ENCODE measurements at regions not wholly inside any gene's neighbourhood (a gene's known extent, or its start where the extent isn't known, plus 50 kb on each side); places are given as distances from the start of the nearest gene placed in this dataset.

- H3K4me3 ChIP-seq, result no peak overlapping the region
- H3K36me3 ChIP-seq, result no peaks in the 10 kb centered on the region
- no peak overlapping the region for H3K27ac ChIP-seq
- H3K27me3 ChIP-seq (replicated peaks), result no peaks in the 10 kb centered on the region
- H3K9me3 ChIP-seq (replicated peaks), result no peaks in the 10 kb centered on the region
- H3K4me1 ChIP-seq (replicated peaks), result peaks cover 8% of the 10 kb centered on the region
- DNase-seq (ENCODE audit: low read depth in 1 of 2, low spot score in 2 of 2), result no peak
Observed at GRCh38 chr1:219381396-219381795, 207.7 kb downstream of the LYPLAL1 start.

DNA sequence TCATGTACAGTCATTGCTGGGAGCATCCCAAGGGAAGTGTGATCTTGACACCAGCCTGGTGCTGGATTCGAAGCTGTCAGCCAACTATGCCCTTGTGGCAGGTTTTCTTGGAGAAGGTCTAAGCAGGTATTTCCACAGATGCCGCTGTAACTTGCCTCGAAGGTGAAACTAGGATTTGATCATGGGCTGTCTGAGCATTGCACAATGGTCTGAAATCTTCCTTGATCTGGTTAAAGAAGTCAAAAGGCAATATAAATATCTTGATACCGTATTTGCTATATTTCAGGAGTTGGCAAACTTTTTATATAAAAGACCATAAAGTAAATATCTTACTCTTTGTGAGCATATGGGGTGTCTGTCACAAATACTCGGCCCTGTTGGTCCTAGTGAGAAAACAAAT is 206.8 kb downstream of the LYPLAL1 start:
- Histone ChIP-seq H3K4me3 (no peak overlapping the region), H3K4me1 (replicated peaks) (peaks cover 8% of the 10 kb centered on the region), H3K36me3 (no peaks in the 10 kb centered on the region), H3K27me3 (replicated peaks) (no peaks in the 10 kb centered on the region), H3K27ac (no peak overlapping the region), H3K9me3 (replicated peaks) (no peaks in the 10 kb centered on the region)
- no peak for DNase-seq (ENCODE audit: low read depth in 1 of 2, low spot score in 2 of 2)

- no peaks in the 10 kb centered on the region for H3K9me3 ChIP-seq (replicated peaks)
- no peaks in the 10 kb centered on the region for H3K27me3 ChIP-seq (replicated peaks)
- no peak for DNase-seq (ENCODE audit: low read depth in 1 of 2, low spot score in 2 of 2)
- no peak overlapping the region for H3K27ac ChIP-seq
- no peaks in the 10 kb centered on the region for H3K36me3 ChIP-seq
- no peak overlapping the region for H3K4me3 ChIP-seq
- peaks cover 8% of the 10 kb centered on the region for H3K4me1 ChIP-seq (replicated peaks)
Observed at GRCh38 chr1:219379691-219380090, 206.0 kb downstream of the LYPLAL1 start.

- Histone ChIP-seq H3K27me3 (replicated peaks) (no peaks in the 10 kb centered on the region), H3K27ac (no peak overlapping the region), H3K4me3 (no peak overlapping the region), H3K36me3 (no peaks in the 10 kb centered on the region), H3K4me1 (replicated peaks) (no peaks in the 10 kb centered on the region), H3K9me3 (replicated peaks) (no peaks in the 10 kb centered on the region)
- DNase-seq (ENCODE audit: low read depth in 1 of 2, low spot score in 2 of 2), result no peak
Observed at GRCh38 chr1:219374636-219375035, 201.0 kb downstream of the LYPLAL1 start.

- Histone ChIP-seq H3K4me3 (no peak overlapping the region), H3K27ac (no peak overlapping the region), H3K4me1 (replicated peaks) (no peaks in the 10 kb centered on the region), H3K9me3 (replicated peaks) (no peaks in the 10 kb centered on the region), H3K27me3 (replicated peaks) (no peaks in the 10 kb centered on the region), H3K36me3 (no peaks in the 10 kb centered on the region)
- DNase-seq (ENCODE audit: low read depth in 1 of 2, low spot score in 2 of 2), result no peak
Observed at GRCh38 chr1:219374046-219374566, 200.4 kb downstream of the LYPLAL1 start.

DNA sequence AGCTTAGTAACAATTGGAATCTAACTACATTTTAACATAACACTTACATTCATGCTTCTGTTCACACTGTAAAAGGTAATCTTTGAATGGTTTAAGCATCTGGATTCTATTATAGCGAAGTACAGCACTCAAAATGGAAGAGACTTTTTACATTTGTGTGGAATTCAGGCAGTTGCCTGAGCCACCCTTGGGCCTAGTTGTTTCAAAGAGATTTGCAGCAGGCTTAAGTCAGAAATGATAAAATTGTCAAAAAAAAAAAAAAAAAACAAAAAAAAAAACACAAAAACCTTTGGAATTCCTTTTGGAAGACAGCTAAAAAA is 199.9 kb downstream of the LYPLAL1 start:
- Histone ChIP-seq H3K36me3 (no peaks in the 10 kb centered on the region), H3K27ac (no peak overlapping the region), H3K27me3 (replicated peaks) (no peaks in the 10 kb centered on the region), H3K4me1 (replicated peaks) (no peaks in the 10 kb centered on the region), H3K4me3 (no peak overlapping the region), H3K9me3 (replicated peaks) (no peaks in the 10 kb centered on the region)
- no peak for DNase-seq (ENCODE audit: low read depth in 1 of 2, low spot score in 2 of 2)

DNA sequence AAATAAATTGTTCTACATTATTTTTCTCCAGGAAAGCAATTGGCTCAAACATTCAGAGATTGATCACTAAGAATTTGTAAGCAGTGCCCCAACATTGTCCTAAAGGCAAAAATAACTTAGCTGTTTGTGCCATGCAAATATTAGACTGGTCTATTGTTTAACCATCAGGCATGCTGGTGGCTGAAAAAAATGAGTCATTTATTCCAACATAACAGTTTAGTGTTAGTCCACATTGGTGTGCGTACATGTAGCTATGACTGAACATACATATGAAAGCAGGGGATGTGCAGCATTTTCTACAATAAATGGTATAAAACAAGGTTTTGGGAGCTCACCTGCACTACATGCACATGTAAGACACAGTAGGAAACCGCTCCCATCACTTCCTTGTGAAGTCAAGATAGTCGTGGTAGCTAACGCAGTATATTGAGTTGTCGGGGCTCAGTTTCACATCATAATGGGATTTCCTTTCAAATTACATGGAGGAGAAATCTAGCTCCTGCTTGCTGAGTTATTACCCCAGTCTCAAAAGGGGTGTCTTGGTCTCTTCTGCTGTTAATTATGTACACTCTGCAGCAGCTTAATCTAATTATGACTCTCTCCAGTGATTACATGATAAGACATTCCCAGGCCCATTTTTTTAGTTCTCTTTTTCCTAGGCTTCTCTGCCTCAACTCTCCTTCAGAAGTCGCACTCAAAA is 199.4 kb downstream of the LYPLAL1 start:
- Histone ChIP-seq H3K27me3 (replicated peaks) (no peaks in the 10 kb centered on the region), H3K27ac (no peak overlapping the region), H3K4me3 (no peak overlapping the region), H3K36me3 (no peaks in the 10 kb centered on the region), H3K4me1 (replicated peaks) (no peaks in the 10 kb centered on the region), H3K9me3 (replicated peaks) (no peaks in the 10 kb centered on the region)
- no peak for DNase-seq (ENCODE audit: low read depth in 1 of 2, low spot score in 2 of 2)

GRCh38 chr1:219371471-219371870 is 197.8 kb downstream of the LYPLAL1 start:
- no peak overlapping the region for H3K4me3 ChIP-seq
- H3K4me1 ChIP-seq (replicated peaks), result no peaks in the 10 kb centered on the region
- no peaks in the 10 kb centered on the region for H3K9me3 ChIP-seq (replicated peaks)
- no peak for DNase-seq (ENCODE audit: low read depth in 1 of 2, low spot score in 2 of 2)
- H3K27ac ChIP-seq, result no peak overlapping the region
- H3K36me3 ChIP-seq, result no peaks in the 10 kb centered on the region
- no peaks in the 10 kb centered on the region for H3K27me3 ChIP-seq (replicated peaks)

DNA sequence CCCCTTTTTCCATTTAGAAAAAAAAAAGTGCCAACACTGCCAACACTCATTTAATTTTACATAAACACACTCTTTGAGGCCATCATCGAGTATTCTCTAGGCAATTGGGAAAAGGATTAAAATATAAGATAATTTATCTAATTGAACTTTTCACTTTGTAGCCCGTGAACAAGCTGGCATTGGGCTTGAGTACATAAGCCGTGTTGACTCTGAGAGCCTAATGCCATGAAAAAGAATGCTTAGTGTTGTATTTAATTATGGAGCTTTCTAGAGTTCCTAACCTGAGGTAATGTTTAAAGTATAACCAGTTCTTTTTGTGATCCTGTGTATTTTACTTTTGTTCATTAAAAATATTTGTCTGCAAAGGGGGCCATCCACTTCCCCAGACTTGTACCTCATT is 193.8 kb downstream of the LYPLAL1 start:
- DNase-seq (ENCODE audit: low read depth in 1 of 2, low spot score in 2 of 2), result no peak
- Histone ChIP-seq H3K9me3 (replicated peaks) (no peaks in the 10 kb centered on the region), H3K27ac (no peak overlapping the region), H3K4me1 (replicated peaks) (no peaks in the 10 kb centered on the region), H3K4me3 (no peak overlapping the region), H3K27me3 (replicated peaks) (no peaks in the 10 kb centered on the region), H3K36me3 (no peaks in the 10 kb centered on the region)

DNA sequence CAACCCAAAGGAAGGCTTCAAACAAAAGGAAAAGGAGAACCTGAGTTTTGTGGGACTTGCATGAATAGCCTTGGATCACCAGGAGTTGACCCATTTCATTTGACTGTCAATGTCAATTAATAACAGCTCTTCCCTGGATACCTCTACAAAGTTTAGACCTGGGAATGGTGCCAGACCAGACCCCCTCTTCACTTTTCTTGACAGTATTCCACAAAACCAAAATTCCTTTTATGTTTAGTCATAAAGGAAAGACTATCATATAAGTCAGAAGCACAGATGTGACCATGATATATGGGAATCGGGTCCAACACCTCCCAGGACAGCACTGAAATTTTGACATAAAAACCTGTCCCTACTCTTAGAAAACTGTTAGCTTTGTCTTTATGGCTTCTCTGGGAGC is 191.8 kb downstream of the LYPLAL1 start:
- no peak for DNase-seq (ENCODE audit: low read depth in 1 of 2, low spot score in 2 of 2)
- H3K27ac ChIP-seq, result no peak overlapping the region

GRCh38 chr1:219362702-219363101 is 189.0 kb downstream of the LYPLAL1 start:
- no peak for DNase-seq (ENCODE audit: low read depth in 1 of 2, low spot score in 2 of 2)
- Histone ChIP-seq H3K27ac (no peak overlapping the region), H3K27me3 (replicated peaks) (no peaks in the 10 kb centered on the region), H3K9me3 (replicated peaks) (no peaks in the 10 kb centered on the region), H3K4me3 (no peak overlapping the region), H3K4me1 (replicated peaks) (no peaks in the 10 kb centered on the region), H3K36me3 (no peaks in the 10 kb centered on the region)

More for the DNA sequence above, 191.8 kb downstream of the LYPLAL1 start:
- Histone ChIP-seq H3K36me3 (no peaks in the 10 kb centered on the region), H3K4me1 (replicated peaks) (no peaks in the 10 kb centered on the region), H3K9me3 (replicated peaks) (no peaks in the 10 kb centered on the region), H3K4me3 (no peak overlapping the region), H3K27me3 (replicated peaks) (no peaks in the 10 kb centered on the region)

GRCh38 chr1:219359126-219359525 is 185.4 kb downstream of the LYPLAL1 start:
- no peak for DNase-seq (ENCODE audit: low read depth in 1 of 2, low spot score in 2 of 2)
- no peaks in the 10 kb centered on the region for H3K4me1 ChIP-seq (replicated peaks)
- no peaks in the 10 kb centered on the region for H3K36me3 ChIP-seq
- H3K27me3 ChIP-seq (replicated peaks), result no peaks in the 10 kb centered on the region
- H3K27ac ChIP-seq, result no peak overlapping the region
- no peak overlapping the region for H3K4me3 ChIP-seq
- no peaks in the 10 kb centered on the region for H3K9me3 ChIP-seq (replicated peaks)

GRCh38 chr1:219358080-219358479 is 184.4 kb downstream of the LYPLAL1 start:
- no peak overlapping the region for H3K27ac ChIP-seq
- H3K27me3 ChIP-seq (replicated peaks), result no peaks in the 10 kb centered on the region
- no peaks in the 10 kb centered on the region for H3K9me3 ChIP-seq (replicated peaks)
- H3K4me1 ChIP-seq (replicated peaks), result no peaks in the 10 kb centered on the region
- no peak for DNase-seq (ENCODE audit: low read depth in 1 of 2, low spot score in 2 of 2)
- H3K4me3 ChIP-seq, result no peak overlapping the region
- no peaks in the 10 kb centered on the region for H3K36me3 ChIP-seq

DNA sequence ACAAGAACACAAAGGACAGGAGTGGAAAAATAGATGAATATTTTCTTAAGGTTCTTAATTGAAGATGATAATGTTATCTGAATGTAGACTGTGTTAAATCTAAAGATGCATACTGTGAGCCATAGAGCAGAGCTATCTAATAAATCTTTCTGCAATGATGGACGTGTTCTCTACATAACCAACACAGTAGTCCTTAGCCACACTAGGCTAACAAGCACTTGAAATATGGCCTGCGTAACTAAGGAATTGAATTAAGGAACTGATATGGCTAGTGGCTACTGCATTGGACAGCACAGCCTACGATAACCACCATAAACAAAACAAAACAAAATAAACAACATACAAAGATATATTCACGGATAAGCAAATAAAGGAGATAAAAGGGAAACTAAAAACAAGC is 181.3 kb downstream of the LYPLAL1 start:
- Histone ChIP-seq H3K27me3 (replicated peaks) (no peaks in the 10 kb centered on the region), H3K4me1 (replicated peaks) (no peaks in the 10 kb centered on the region), H3K9me3 (replicated peaks) (no peaks in the 10 kb centered on the region), H3K4me3 (no peak overlapping the region), H3K36me3 (no peaks in the 10 kb centered on the region), H3K27ac (no peak overlapping the region)
- no peak for DNase-seq (ENCODE audit: low read depth in 1 of 2, low spot score in 2 of 2)
